Karpas-422 (cell line): ENCODE measurements at regions not wholly inside any gene's neighbourhood (a gene's known extent, or its start where the extent isn't known, plus 50 kb on each side); places are given as distances from the start of the nearest gene placed in this dataset.

ENCODE experiments used
- DNase-seq: peaks from one replicate; pipeline ENCODE4 v3.0.0-alpha.2; 2015
- H2AFZ ChIP-seq: fragments of 200-600 bp; sonication (generic); 2 replicates; pipeline ENCODE4 v1.6.1; 2014; ENCODE audit warnings: antibody characterized with exemption, low read length, mixed read lengths
- H3K27ac ChIP-seq: fragments of 200-600 bp; sonication (generic); 2 replicates; pipeline ENCODE4 v1.5.1; 2014; ENCODE audit warnings: mild to moderate bottlenecking, low read length, moderate library complexity
- H3K27me3 ChIP-seq: fragments of 200-600 bp; sonication (generic); 2 replicates; pipeline ENCODE4 v1.6.1; 2014; ENCODE audit warnings: low read length, mixed read lengths
- H3K36me3 ChIP-seq: fragments of 200-600 bp; sonication (generic); 2 replicates; pipeline ENCODE4 v1.6.1; 2014; ENCODE audit warnings: low read length, mixed read lengths; ENCODE audit not compliant: insufficient read depth
- H3K4me1 ChIP-seq: fragments of 200-600 bp; sonication (generic); 2 replicates; pipeline ENCODE4 v1.6.1; 2014; ENCODE audit warnings: mild to moderate bottlenecking, low read length, mixed read lengths
- H3K4me2 ChIP-seq: fragments of 200-600 bp; sonication (generic); 2 replicates; pipeline ENCODE4 v1.6.1; 2014; ENCODE audit warnings: low read length, low read depth, mild to moderate bottlenecking; ENCODE audit not compliant: poor library complexity, severe bottlenecking
- H3K4me3 ChIP-seq: fragments of 200-600 bp; sonication (generic); 2 replicates; pipeline ENCODE4 v1.5.1; 2014; ENCODE audit warnings: mild to moderate bottlenecking, antibody characterized with exemption, low read length, mixed read lengths
- H3K79me2 ChIP-seq: fragments of 200-600 bp; sonication (generic); 2 replicates; pipeline ENCODE4 v1.6.1; 2014; ENCODE audit warnings: mild to moderate bottlenecking, low read length, mixed read lengths
- H3K9ac ChIP-seq: fragments of 200-600 bp; sonication (generic); 2 replicates; pipeline ENCODE4 v1.6.0; 2014; ENCODE audit warnings: low read length
- H3K9me2 ChIP-seq: fragments of 200-600 bp; sonication (generic), shearing (Covaris generic); replicated peaks from 2 replicates; pipeline ENCODE4 v1.6.0; 2014; ENCODE audit warnings: mild to moderate bottlenecking, low read length, moderate library complexity; ENCODE audit not compliant: insufficient read depth
- H3K9me3 ChIP-seq: fragments of 300-700, 200-600 bp; sonication (generic); 2 replicates; pipeline ENCODE4 v1.6.1; 2014; ENCODE audit warnings: low read length, mixed read lengths
- H4K20me1 ChIP-seq: fragments of 200-600 bp; sonication (generic); 2 replicates; pipeline ENCODE4 v1.6.1; 2014; ENCODE audit warnings: mild to moderate bottlenecking, antibody characterized with exemption, low read length, low read depth; ENCODE audit not compliant: insufficient read depth

- Histone ChIP-seq H4K20me1 (no peaks in the 10 kb centered on the region), H3K9me3 (no peaks in the 10 kb centered on the region), H3K79me2 (no peaks in the 10 kb centered on the region), H3K4me1 (no peaks in the 10 kb centered on the region), H3K4me3 (no peak overlapping the region), H3K27ac (no peak overlapping the region), H3K27me3 (no peaks in the 10 kb centered on the region), H3K4me2 (no peak overlapping the region), H3K36me3 (no peaks in the 10 kb centered on the region), H2AFZ (no peak overlapping the region), H3K9me2 (no peaks in the 10 kb centered on the region), H3K9ac (no peak overlapping the region)
- DNase-seq, result no peak
Measured at GRCh38 chr3:188978421-188979171, 193.2 kb upstream of the TPRG1 start.

- no peak overlapping the region for H3K4me2 ChIP-seq
- H3K9ac ChIP-seq, result no peak overlapping the region
- H3K79me2 ChIP-seq, result no peaks in the 10 kb centered on the region
- no peak overlapping the region for H2AFZ ChIP-seq
- no peaks in the 10 kb centered on the region for H3K36me3 ChIP-seq
- no peaks in the 10 kb centered on the region for H3K9me3 ChIP-seq
- no peaks in the 10 kb centered on the region for H3K9me2 ChIP-seq
- DNase-seq, result no peak
- H4K20me1 ChIP-seq, result no peaks in the 10 kb centered on the region
- H3K27ac ChIP-seq, result no peak overlapping the region
- H3K4me1 ChIP-seq, result no peaks in the 10 kb centered on the region
- no peak overlapping the region for H3K4me3 ChIP-seq
- no peaks in the 10 kb centered on the region for H3K27me3 ChIP-seq
Measured at GRCh38 chr3:188979248-188979647, 192.5 kb upstream of the TPRG1 start.

- H3K27ac ChIP-seq, result no peak overlapping the region
- H3K27me3 ChIP-seq, result no peaks in the 10 kb centered on the region
- H3K9me2 ChIP-seq, result no peaks in the 10 kb centered on the region
- H3K79me2 ChIP-seq, result no peaks in the 10 kb centered on the region
- H2AFZ ChIP-seq, result no peak overlapping the region
- no peaks in the 10 kb centered on the region for H3K36me3 ChIP-seq
- H3K9me3 ChIP-seq, result no peaks in the 10 kb centered on the region
- no peak overlapping the region for H3K4me3 ChIP-seq
- H3K4me2 ChIP-seq, result no peak overlapping the region
- H4K20me1 ChIP-seq, result no peaks in the 10 kb centered on the region
- H3K9ac ChIP-seq, result no peak overlapping the region
- H3K4me1 ChIP-seq, result no peaks in the 10 kb centered on the region
- no peak for DNase-seq
Measured at GRCh38 chr3:188979669-188980310, 192.0 kb upstream of the TPRG1 start.

DNA sequence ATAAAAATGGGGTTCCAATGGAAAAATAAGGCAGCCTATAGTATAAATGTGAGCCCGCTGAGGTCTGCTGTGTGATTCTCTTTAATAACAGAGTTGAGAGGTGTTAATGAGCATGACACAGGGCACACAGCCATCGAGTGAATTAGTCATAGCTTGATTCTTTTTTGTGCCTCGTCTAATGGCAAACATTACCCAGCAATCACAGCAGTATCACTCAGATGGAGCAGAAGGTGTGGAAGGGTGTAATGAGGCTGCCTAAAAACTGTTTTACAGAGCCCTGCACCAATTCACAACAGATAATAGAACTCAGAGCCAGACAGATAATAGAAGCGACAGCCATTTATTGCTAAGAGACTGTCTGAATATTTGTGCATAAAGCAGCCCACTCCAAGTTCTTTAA, 178.6 kb upstream of the TPRG1 start:
- DNase-seq, result no peak
- H4K20me1 ChIP-seq, result no peaks in the 10 kb centered on the region
- H3K27ac ChIP-seq, result no peak overlapping the region
- H3K9me3 ChIP-seq, result no peaks in the 10 kb centered on the region
- no peak overlapping the region for H3K4me2 ChIP-seq
- H2AFZ ChIP-seq, result no peak overlapping the region
- H3K9me2 ChIP-seq, result no peaks in the 10 kb centered on the region
- H3K4me1 ChIP-seq, result no peaks in the 10 kb centered on the region
- no peaks in the 10 kb centered on the region for H3K79me2 ChIP-seq
- H3K36me3 ChIP-seq, result no peaks in the 10 kb centered on the region
- no peak overlapping the region for H3K4me3 ChIP-seq
- H3K9ac ChIP-seq, result no peak overlapping the region
- H3K27me3 ChIP-seq, result peaks cover 7% of the 10 kb centered on the region; the same call in 1 of the 2 replicates

GRCh38 chr3:189001559-189001958, 170.2 kb upstream of the TPRG1 start:
- H3K4me2 ChIP-seq, result no peak overlapping the region
- H3K4me3 ChIP-seq, result no peak overlapping the region

DNA sequence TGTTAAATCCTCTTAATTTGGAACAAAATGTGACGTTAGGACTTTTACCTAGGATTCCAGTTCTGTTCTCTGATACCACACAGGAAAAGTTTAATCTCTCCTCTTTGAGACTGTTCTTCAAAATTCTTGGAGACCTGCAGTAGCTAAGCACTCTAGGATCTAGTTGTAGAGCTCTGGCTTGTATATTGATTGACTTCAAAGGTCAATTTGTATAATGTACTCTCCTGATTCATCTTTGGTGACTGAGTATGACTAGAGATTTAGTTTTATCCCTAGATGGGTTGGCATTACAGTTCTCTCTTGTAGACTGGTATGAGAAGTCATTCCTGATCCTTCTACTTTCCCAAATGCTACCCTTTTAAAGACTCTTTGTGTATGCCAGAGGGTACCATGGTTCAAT, 168.4 kb upstream of the TPRG1 start:
- Histone ChIP-seq H3K27me3 (no peaks in the 10 kb centered on the region), H3K4me3 (no peak overlapping the region), H3K9ac (no peak overlapping the region), H3K36me3 (no peaks in the 10 kb centered on the region), H3K4me2 (no peak overlapping the region), H4K20me1 (no peaks in the 10 kb centered on the region), H3K27ac (no peak overlapping the region), H2AFZ (no peak overlapping the region), H3K9me3 (no peaks in the 10 kb centered on the region), H3K79me2 (no peaks in the 10 kb centered on the region), H3K4me1 (no peaks in the 10 kb centered on the region), H3K9me2 (no peaks in the 10 kb centered on the region)
- no peak for DNase-seq

More at GRCh38 chr3:189001559-189001958, 170.2 kb upstream of the TPRG1 start:
- H2AFZ ChIP-seq, result no peak overlapping the region
- no peak overlapping the region for H3K27ac ChIP-seq
- no peak overlapping the region for H3K9ac ChIP-seq
- H3K4me1 ChIP-seq, result no peaks in the 10 kb centered on the region
- H3K79me2 ChIP-seq, result no peaks in the 10 kb centered on the region
- H3K27me3 ChIP-seq, result no peaks in the 10 kb centered on the region
- no peaks in the 10 kb centered on the region for H3K9me3 ChIP-seq
- no peak for DNase-seq
- H3K9me2 ChIP-seq, result no peaks in the 10 kb centered on the region
- H3K36me3 ChIP-seq, result no peaks in the 10 kb centered on the region
- no peaks in the 10 kb centered on the region for H4K20me1 ChIP-seq

- Histone ChIP-seq H2AFZ (no peak overlapping the region), H3K4me1 (no peaks in the 10 kb centered on the region), H3K9me3 (no peaks in the 10 kb centered on the region), H3K27me3 (no peaks in the 10 kb centered on the region), H3K27ac (no peak overlapping the region), H3K9ac (no peak overlapping the region), H3K79me2 (no peaks in the 10 kb centered on the region), H3K4me2 (no peak overlapping the region), H3K9me2 (no peaks in the 10 kb centered on the region), H3K36me3 (no peaks in the 10 kb centered on the region), H3K4me3 (no peak overlapping the region), H4K20me1 (no peaks in the 10 kb centered on the region)
- DNase-seq, result no peak
Measured at GRCh38 chr3:189013224-189013888, 158.4 kb upstream of the TPRG1 start.

DNA sequence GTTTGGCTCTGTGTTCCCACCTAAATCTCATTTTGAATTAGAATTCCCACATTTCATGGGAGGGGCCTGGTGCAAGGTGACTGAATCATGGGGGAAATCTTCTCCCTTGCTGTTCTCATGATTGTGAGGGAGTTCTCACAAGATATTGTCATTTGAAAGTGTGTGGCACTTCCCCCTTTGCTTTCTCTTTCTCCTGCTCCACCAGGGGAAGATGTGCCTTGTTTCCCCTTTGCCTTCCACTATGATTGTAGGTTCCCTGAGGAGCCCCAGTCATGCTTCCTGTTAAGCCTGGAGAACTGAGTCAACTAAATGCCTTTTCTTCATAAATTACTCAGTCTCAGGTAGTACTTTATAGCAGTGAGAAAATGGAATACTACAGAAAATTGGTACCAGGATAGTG, 157.2 kb upstream of the TPRG1 start:
- Histone ChIP-seq H4K20me1 (no peaks in the 10 kb centered on the region), H2AFZ (no peak overlapping the region), H3K4me1 (no peaks in the 10 kb centered on the region), H3K4me2 (no peak overlapping the region), H3K27ac (no peak overlapping the region), H3K9me3 (no peaks in the 10 kb centered on the region), H3K36me3 (no peaks in the 10 kb centered on the region), H3K9ac (no peak overlapping the region), H3K27me3 (no peaks in the 10 kb centered on the region), H3K9me2 (no peaks in the 10 kb centered on the region), H3K79me2 (no peaks in the 10 kb centered on the region), H3K4me3 (no peak overlapping the region)
- DNase-seq, result no peak
